Activated CD4-positive, CD25-positive, alpha-beta regulatory T cell treated with anti-CD3 and anti-CD28 coated beads, Interleukin-2, amount 50 U/mL, for 72 hours (primary cell): ENCODE measurements at regions not wholly inside any gene's neighbourhood (a gene's known extent, or its start where the extent isn't known, plus 50 kb on each side); places are given as distances from the start of the nearest gene placed in this dataset.
"Not testable (repeated sequence)": the region's sequence is repeated elsewhere in the genome, so short reads cannot be mapped to it uniquely, and the experiment has no call there.

Experiments used
- DNase-seq: peaks from one replicate; pipeline ENCODE4 v3.0.0; 2021

DNA sequence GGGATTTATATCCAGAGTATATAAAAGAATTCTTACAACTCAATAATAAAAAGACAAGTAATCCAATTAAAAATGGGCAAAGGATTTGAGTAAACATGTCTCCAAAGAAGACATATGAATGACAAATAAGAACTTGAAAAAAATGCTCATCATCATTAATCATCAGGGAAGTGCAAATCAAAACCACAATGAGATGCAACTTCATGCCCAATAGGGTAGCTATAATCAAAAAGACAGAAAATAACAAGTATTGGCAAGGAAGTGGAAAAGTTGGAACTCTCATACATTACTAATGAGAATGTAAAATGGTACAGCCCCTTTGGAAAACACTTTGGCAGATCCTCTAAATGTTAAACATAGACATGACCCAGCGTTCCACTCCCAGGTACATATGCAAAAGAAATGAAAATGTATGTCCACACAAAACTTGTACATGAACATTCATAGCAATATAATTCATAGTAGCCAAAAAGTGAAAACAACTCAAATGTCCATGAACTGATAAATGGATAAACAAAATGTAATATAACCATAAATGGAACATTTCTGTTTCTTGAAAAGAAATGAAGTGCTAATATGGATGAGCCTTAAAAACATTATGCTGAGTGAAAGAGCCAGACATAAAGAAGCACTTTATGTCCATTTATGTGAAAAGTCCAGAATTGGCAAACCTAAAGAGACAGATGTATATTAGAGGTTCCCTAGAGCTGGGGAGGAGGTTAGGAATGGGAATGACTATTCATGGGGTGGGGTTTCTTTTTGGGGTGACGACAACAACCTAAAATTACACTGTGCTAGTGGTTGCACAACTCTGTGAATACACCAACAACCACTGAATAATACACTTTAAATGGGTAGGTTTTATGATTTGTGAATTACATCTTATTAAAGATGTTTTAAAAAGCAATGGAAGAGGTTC is 259.7 kb downstream of the RHOU start:
- no peak for DNase-seq

DNA sequence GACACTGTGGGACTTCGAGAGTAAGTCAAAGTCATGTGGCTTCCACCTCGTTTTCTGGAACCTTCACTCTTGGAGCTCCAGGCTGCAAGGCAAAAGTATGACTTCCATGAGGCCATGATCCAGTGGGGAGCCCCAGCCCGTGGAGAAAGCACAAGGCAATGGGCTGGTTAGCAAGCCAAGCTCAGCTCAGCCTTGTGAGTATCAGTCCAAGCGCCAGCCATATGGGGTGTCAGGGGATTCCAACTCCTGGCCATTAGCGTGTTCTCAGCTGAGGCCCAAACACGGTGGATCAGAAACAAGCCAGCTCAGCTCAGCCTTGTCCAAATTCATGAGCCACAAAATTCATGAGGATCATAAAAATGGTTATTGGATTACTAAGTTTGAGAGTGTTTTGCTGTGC is 261.0 kb downstream of the RHOU start:
- no peak for DNase-seq

DNA sequence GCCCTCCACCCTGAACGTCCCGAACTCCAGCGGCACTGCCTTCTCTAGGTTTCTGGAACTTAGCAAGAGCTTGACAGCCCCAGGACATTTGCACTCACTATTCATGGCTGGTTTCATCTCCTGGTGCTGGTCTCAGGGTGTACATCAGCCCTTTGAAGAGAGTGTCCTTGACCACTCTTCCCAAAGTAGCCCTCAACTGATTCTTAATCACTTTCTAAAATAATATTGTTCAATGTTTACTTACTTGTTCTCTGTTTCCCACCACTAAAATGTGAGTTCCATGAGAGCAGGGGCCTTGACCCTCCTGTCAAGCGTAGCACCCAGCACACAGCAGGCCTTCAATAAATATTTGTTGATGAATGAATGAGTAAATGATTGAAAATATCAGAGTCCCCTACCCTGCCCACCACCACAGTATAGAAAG is 262.5 kb downstream of the RHOU start:
- DNase-seq: no peak

DNA sequence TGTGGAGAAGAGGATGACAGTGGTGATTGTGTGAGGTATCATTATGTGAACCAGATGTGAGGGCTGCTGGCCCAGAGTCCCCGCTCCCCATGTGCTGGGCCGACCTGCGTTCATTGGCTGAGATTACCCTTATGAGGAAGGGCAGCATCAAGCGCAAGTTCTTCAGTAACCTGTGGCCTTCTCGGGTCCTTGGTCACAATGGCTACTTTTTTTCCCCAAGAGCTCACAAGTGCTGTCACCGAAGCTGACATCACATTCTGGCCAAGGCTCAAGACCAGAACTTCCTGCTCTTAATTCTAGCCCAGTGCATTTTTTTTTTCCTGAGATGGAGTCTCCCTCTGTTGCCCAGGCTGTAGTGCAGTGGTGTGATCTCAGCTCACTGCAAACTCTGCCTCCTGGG is 262.9 kb downstream of the RHOU start:
- no peak for DNase-seq

DNA sequence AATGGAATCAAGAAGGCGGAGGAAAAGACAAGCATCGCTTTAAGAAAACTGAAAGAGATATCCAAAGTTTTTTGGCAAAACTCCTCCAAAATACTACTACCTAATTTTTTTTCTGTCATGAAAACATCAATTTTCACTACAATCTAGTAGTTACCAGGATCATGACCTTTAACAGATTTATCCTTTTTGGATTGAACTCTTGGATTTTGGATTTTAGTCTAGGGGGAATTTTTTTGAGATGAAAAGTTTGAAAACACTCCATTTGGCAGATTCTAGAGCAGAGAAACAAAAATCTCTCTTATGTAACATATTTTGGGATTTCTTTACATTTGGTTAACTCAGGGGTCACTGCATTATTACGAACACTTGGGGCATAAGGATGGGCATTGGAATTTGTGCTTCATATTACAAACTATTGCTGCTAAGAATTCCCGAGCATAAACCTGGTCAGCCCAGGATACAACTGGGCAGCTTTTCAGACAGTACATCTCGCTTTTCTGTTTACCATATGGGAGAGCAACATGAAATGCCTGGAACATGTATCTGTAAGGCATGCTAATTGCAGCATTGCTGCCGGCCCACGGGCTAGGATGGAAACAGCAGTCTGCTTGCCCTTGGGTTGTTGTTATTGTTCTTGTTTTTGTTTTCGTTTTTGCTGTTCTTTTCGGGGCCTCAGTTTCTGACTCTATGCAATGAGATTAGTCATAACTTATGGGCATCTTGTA is 264.3 kb downstream of the RHOU start:
- DNase-seq: no peak

DNA sequence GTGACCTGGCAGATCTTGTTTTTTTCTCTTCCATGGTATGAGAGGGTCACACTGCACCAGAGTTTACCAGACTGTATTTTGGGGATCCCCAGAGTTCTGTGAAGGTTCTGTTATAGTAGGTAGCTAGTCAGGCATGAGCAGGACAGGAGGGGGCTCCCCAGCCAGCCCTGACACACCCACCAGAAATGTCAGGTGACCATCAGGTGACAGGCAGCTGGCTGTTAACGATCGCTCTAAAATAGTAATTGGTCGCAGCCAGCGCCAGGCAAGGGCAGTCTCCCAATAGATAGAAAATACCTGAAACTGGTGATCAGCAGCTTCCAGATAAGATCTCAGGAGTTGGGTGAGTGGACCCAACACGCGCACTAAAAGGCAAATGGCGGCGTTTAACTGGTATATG is 264.9 kb downstream of the RHOU start:
- no peak for DNase-seq

DNA sequence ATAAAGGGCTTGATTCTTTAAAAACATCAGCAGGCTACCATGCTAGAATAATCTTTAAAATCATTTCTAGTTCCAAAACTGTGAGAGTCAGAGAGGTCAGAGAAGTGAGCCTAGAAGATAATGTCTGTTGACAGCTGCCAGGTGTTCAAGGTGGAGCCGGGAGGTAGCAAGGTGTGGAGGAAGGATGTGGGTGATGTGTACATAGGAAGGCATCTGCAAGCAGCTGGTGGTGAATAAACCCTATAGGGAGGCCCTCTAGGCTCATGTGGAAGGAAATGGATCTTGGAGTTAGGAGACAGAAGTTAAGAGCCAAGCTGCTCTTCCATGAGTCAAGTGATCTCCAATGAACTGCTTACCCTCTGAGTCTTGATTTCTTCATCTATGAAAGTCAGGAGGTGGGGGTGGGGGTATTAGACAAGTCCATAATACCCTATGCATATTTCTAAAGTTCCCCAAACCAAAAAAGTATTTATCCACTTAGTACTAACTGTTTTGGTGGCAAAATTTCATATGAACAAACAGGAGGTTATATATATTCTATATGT is 266.3 kb downstream of the RHOU start:
- no peak for DNase-seq

DNA sequence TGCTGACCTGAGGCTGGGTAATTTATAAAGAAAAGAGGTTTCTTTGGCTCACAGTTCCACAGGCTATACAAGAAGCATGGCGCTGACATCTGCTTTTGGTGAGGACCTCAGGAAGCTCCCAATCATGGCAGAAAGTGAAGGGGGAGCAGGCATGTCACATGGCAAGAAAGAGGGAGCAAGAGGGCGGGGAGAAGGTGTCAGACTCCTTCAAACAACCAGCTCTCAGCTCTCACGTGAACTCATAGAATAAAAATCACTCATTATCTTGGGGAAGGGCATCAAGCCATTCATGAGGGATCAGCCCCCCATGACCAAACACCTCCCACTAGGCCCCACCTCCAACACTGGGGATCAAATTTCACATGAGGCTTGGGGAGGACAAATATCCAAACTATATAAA is 266.8 kb downstream of the RHOU start:
- DNase-seq: no peak

DNA sequence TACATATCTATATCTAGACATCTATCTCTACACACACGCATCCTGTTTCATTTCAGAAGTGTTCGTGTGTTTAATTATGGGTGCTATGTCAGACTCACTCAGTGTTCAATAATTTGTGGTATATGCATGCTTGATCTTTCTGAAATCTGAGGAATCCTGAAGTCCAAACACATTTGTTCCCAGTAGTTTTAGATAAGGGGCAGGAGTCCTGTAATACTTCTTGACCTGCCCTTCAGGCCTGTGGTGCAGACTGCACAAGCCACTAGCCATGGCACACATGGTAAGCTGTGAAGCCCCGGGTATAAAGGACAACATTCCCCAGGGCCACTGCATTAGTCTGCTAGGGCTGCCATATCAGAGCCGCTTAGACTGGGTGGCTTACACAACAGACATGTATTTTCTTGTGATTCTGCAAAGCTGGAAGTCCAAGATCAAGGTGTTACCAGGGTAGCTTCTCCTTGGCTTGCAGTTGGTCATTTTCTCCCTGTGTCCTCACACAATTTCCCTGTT is 267.2 kb downstream of the RHOU start:
- DNase-seq: no peak

DNA sequence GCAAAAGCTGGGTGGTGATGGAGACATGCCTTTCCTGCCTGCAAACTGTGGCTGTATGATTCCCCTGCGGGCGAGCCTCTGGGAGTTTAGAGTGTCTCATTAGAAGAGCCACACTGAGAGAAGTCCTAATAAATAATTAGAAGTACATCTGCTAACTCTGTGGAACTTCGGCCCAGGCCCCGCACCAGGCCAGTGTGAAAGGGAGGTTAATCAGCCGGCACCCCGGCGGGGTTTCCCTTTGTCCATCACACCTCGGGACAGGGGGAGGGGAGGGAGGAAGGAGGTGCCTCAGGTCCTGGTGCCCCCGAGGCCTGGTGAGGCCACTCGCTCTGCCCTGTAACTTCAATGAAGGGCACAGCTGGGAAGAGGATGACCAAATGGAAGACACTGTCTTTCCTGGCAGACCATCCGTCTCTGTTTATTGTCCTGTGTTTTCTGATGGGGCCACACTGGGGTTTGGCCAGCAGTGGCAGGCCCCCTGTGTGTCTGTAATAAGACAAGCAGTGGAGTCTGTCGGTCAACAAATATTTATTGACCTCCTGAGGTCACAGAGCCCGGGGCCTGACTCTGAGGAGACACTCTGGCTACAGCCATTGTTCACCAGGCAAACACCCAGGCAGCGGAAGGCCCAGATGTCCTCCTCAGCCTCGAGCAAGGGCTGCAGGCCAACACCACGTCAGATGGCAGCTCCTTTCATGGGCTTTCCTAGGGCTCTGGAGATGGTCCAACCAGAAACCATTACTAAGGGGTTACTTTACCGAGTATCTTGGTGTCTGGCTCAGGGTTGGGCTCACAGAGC is 267.5 kb upstream of the RAB4A start:
- DNase-seq: no peak

DNA sequence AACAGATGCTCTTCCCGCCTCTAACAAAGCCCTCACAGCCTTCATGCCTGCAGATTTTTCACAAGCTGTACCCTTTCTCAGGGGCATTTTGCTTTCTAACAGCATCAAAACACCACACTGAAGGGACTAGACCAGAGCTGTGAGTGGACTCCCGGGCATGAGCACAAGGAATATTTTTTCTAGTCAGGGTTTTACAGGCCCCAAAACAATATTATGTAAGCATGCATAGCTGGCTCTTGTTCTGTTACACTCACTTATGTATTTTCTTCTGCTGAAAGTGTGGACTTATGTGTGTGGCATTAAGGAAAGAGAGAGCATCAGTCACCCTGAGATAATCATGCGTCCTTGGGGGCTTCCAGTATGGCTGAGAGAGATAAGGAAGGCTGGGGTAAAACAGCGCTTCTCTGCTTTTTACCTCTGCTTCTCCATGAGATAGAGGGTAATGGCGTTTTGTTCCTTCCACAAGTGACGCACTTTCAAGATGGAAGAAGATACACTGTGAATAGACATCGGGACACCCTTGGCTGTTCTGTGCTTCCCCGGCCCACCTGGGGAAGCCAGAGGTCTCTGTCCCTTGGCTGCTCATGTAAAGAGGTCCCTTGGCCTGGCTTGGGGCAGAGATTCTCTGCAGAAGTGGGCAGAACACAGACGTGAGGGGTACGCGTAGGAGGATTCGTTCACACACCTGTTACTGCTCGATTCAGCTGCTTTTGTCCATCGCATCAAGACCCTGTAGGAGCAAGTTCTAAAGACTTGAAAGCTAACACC is 266.7 kb upstream of the RAB4A start:
- no peak for DNase-seq

DNA sequence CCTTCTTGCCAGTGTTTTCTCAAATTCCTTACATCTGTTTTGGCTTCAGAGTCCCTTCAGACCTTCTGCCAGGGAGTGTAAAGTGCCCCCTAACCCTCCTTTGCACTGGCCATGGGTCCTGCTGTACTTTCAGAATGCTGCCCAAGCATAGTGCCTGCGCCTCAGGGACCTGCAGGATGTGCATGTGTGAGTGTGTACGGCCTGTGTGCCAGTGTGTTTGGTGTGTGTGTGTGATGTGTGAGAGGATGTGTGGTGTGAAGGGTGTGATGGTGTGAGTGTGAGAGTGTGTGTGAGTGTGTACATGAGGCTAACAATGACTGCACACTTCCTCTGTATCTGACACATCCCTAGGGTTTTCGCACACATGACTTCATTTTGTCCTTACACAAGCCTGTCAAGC is 265.8 kb upstream of the RAB4A start:
- DNase-seq: no peak

DNA sequence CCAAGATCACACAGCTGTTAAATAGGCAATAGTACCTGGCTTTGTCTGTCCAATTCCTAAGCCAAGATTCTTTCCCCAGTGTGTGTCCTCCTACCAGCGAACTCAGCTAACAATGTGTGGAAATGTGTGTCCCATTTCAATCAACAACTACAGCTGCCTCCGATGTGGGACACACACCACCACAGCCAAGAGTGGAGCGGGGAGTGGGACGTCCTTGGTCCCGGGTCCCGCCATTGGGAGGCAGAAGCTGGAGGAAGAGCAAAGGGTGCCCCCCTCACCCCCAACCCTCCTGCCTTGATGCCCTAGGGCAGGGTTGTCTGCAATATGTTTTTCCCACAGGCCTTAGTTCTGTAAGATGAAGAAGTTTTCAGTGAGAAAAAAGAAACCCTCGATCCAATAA is 265.4 kb upstream of the RAB4A start:
- no peak for DNase-seq

DNA sequence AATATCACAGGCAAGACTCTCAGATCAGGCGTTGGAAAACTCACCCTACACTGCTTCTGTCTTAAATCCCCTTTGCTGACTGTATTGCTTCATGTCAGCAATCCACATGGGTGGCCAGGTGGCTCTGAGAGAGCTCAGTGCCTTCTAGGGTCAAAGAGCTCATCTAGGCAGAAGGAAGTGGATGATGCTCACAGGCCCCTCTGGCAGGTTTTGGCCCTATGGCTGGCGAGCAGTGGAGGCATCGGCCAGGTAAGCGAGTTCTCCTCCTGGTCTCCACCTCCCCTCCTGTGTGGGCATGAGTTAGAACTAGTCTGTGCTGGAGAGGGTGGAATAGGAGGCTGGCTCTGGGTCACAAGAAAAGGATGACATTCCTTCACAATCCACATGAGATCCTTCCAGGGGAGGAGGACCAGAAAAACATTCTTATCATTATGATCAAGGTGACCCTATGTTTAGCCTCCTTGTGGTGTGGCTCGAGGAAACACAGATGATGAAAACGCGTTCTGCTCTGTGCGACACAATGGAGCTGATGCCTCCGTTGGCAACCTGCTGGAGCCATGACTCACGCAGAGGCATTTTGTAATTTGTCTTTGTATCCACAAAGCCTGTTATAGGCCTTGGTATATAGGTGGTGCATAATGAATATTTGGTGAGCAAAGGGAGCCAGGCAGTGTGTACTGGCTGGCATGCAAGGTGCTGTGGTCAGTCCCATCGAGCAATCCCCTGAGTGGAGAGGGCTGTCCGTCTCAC is 264.6 kb upstream of the RAB4A start:
- no peak for DNase-seq

DNA sequence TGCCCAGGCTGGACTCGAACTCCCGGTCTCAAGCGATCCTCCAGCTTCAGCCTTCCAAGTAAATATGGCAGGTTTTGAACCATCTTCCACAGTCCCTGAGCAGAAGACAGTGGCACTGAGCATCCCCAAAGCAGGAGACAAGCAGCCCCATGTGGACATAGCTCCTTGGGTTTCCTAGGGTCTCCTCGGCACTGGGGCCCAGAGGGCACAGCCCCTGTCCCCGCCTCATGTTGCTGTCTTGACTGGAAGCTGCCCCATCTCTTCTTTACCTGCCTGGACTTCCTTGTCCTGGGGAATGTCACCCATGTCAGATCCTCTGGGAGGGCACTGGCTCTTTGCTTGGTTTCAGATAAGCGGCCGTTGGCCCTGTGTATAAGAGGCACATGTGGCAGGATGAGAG is 263.7 kb upstream of the RAB4A start:
- DNase-seq: no peak

DNA sequence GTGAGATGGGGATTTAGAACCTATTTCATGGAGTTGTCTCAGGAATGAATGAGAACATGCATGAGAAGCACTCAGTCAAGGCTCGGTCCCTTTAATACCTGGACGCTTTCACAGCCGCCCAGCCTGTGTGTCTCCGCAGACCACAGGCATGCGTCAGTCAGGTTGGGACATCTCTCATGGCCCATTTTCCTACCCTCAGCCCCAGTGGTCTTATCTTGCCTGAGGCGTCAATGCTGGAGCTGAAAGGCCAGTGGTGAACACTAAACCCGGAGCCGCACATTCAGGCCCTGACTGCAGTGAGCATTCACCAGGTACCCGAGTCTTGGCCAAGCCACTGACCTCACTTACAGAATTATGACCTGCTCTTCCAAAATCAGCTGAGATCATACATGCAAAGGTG is 263.2 kb upstream of the RAB4A start:
- DNase-seq: no peak

DNA sequence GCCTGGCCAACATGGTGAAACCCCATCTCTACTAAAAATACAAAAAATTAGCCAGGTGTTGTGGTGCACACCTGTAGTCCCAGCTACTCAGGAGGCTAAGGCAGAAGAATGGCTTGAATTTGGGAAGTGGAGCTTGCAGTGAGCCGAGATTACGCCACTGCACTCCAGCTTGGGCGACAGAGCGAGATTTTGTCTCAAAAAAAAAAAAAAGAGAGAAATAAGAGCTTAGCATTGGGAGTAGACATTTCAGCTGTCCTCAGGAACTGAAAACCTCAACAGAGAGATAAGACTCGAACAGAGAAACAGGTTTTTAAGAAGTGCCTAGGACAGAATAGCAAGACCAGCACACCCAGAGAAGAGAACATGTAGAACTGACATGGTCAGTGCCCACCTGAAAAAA is 262.6 kb upstream of the RAB4A start:
- not testable (repeated sequence) for DNase-seq

DNA sequence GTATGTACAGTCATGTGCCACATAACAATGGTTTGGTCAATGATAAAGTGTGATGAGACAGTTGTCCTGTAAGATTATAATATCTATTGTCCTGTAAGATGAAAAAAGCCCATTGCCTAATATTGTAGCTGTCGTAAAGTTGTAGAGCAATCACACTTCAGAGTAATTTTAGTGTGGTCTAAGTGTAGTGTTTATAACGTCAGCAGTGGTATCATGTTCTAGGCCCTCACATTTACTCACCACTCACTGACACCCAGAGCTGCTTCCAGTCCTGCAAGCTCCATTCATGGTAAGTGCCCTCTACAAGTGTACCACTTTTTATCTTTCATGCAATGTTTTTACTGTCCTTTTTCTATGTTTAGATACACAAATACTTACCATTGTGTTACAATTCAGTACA is 259.9 kb upstream of the RAB4A start:
- DNase-seq: no peak

DNA sequence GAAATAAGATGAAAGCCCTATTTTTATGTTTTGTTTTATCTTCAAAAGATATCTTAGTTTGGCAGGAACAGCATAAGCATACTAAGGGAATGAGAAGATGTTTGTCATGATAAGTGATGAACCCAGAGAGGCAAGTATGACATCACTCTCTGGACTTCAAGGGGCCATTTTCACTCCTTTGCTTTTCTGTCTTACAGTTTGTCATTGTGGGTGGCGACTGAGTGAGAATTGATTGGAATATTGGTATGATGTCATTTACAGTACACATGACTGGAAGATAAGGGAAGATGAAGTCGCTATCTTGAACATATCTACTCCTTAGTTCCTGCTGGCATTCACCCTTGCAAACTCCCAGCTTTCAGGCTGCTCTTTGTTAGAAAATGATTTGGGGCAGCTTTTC is 258.1 kb upstream of the RAB4A start:
- DNase-seq: no peak

DNA sequence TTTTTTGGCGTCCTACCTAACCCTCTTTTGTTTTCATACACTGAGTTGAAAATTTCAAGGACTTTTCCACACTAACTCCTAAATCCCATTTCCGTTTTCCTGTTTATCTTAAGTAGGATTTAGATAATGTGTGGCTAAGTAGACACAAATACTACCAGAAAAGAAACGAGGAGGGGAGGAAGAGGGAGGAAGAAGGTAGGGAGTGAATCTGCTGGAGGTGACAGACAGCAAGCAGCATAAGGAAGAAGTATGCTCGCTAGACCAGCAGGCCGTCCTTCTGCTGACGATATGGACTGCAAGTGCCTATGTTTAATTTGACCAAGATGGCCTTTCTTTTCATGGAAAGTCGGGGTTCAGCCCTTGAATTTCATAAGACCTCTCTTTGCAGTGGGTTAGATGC is 256.9 kb upstream of the RAB4A start:
- no peak for DNase-seq

DNA sequence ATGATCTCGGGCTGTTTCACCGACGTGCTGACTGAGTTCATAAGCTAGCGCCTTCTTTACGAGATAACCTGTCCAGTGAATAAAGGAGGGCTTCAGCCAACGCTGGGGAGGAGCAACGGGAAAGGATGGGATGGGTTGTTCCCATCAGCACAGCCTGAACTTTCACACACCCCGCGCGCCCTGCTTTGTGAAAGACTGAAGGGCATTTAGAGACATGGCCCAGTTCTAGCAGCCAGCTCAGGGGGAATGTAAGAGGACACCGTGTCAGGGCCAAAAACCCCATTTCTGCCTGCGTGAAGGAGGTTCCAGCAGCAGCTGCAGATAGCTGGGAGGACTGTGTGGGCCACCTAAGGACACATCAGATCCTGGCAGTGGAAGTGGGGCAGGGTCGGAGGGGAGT is 255.1 kb upstream of the RAB4A start:
- DNase-seq: no peak

DNA sequence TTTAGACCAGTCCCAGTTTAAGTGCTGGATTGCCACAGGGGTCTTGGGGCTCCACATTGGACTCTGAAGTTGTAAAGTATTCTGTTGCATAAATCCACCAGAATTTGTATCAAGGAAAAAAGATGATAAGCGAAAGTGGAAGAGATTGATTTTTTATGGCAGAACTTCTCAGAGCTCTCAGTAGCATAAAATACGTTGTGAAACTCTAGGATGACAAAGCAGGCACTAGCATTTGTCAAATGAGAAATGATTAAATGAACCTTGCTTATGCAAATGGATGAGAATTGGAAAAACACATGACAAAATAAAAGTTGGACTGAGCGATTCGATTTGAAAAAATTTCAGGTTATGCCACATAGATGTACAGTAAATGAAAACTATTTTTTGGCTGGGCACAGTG is 253.8 kb upstream of the RAB4A start:
- DNase-seq: no peak
